ENCODE measurements at regions not wholly inside any gene's neighbourhood (a gene's known extent, or its start where the extent isn't known, plus 50 kb on each side); places are given as distances from the start of the nearest gene placed in this dataset.

DNA sequence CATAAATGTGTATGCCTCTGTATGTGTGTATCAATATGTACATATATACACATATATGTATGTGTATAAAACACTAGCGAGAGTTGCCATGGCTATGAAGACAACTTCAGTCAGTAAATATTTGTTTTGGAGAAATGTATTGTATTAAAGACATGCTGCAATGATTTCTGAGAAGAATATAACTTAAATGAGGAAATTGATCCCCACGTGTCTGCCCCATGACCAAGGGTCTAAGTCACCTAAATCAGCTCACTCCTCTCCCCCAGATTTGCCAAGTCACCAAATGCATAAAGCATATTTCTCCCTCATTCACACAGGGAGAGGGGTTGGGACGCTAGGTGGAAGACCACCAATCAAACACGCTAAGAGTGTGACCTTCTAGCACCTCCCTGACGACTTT is 58.3 kb upstream of the LYST start:
- DNase-seq (ENCODE audit: low read depth) = no peak

DNA sequence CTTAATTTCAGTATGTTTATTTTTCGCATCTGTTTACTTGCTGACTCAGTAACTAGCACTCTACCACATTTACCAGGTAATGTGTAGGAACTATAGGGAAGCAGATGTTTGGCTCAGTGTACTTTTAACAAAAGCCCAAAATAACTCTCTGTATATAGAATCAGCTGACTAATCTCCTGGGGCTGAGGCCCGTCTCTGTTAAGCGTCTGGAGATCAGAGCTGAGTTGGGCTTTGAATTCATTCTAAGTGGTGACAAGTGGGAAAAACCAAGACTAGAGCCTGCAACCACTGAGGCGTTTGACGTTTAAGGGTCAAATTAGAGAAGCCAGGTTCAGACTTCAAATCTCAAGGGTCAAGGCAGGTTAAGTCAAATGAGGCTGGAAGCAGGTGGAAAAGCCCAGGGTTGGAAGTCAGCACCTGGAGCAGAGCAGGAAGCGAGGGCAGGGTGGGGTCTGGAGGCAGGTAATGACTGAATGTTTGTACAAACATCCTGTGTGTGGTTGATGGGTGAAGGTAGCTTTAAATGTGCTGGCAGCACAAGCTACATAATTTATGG is 56.8 kb upstream of the LYST start:
- DNase-seq (ENCODE audit: low read depth) = peak; percentile 61

DNA sequence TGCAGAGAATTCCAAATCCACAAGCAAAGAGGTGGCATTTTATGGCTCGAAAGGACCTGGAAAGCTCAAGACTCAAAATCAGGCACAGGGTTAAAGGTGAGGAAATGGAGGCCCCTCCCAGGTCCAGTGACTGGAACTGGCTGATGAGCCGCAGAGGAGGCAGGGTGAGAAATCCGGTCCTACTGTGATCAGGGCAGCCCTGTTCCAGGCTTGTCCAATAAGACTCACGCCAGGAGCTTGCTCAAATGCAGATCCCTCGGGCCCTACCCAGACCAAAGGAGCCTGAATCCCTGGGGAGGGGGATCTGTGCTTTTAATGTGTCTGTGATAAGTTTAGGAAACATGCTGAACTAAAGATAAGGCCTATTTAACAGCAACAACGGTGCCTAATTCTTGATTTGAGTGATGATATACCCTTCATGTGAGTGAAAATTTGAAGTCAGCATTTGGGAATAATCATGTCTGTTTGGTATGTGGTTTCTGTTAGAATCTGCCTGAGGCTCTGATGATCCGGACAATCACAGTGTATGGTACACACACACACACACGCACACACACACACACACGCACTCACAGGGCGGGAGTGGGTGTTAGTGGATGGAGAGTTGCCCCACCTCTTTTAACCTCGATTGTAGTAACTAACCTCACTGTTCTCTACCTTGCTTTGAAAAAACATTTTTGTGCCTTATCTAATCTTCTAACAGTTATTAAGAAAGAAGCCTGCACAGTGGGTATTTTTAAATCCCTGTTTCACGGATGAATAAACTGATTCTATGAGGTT is 54.1 kb upstream of the LYST start:
- DNase-seq (ENCODE audit: low read depth) = peak; percentile 93

DNA sequence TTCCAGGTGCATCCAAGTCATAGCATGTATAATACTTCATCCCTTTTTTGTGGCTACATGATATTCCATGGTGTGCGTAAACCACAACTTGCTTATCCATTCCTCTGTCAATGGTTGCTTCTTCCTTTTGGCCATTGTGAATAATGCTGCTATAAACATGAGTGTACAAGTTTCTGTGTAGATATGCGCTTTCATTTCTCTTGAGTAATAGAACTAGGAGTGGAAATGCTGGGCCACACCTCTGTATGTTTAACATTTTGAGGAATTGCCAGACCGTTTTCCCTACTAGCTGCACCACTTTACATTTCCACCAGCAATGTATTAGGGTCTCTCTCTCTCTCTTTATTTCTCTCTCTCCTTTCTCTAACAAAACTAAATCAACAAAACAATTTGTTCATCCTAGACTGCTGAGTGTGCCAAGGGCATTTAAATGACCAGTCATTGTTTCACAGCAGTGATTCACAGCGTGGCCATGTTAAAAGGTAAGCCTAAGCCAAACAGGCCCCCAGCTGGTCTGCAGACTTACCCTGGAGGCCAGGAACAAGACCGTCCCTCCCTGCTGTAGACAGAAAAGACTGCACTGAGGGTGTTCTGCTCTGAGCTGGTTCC is 53.2 kb upstream of the LYST start:
- DNase-seq (ENCODE audit: low read depth) = peak; percentile 95

DNA sequence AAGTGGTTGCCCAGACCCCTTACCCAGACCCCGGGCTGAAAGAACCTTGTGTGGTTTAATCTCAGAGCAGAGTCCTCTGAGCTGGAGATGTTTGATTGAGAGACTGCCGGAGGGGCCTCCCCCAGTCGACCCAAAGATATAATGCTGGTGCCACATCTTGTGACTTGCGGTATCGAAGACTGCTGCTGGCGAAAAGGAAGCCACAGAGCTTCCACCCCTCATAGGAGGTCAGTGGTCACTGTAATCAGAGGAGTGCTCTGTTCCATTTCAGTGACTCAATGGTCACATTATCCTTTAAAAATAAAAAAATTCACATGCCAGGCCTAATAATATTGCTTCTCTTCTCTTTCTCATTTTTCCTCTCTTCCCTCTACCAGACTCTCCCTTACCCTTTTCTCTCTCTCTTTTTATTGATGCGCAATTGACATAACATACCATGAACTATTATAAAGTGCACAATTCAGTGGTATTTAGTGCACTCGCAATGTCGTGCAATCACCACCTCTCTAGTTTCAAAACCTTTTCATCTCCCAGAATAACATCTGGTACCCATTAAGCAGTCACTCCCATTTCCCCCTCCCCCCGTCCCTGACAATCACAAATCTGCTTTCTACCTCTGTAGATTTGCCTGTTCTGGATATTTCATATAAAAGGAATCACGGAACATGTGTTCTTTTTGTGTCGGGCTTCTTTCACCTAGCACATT is 52.6 kb upstream of the LYST start:
- DNase-seq (ENCODE audit: low read depth) = peak; percentile 95

DNA sequence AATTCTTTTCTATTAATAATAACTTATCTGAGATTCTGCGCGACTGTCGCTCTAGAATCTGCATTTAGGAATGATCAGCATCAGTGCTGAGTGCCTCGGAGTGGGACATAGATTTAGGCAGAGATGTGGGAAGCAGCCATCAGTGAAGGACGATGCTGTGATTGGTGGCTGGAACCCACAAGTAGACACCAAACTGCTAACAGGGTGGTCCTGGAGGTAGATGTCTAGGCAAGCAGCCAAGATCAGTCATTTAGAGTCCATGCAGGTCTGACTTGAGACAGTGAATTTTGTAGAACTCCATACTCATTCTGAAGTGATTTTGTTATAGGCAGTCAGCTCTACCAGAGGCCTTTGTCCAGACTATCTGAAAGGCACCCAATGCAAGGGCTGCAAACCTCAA is 51.8 kb upstream of the LYST start:
- no peak for DNase-seq (ENCODE audit: low read depth)

DNA sequence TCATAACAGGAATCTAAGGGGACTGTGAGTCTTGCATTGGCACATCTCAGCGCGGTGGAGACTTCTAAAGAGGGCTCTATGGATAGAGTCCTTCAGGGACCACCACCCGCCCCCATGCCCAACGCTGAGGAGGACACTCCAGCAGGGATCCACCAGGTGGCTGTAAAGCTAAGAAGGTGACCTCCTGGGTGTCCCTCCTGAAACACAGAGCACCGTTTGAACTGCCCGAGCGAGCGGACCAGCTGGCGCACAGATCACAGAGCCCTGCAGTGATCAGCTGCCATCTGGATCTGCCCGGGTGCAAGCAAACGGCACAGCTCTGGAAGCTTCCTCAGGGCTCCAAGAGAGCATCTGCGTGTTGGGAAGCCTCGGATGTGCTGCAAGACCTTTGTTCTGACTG is 51.3 kb upstream of the LYST start:
- DNase-seq (ENCODE audit: low read depth) = peak; percentile 61

DNA sequence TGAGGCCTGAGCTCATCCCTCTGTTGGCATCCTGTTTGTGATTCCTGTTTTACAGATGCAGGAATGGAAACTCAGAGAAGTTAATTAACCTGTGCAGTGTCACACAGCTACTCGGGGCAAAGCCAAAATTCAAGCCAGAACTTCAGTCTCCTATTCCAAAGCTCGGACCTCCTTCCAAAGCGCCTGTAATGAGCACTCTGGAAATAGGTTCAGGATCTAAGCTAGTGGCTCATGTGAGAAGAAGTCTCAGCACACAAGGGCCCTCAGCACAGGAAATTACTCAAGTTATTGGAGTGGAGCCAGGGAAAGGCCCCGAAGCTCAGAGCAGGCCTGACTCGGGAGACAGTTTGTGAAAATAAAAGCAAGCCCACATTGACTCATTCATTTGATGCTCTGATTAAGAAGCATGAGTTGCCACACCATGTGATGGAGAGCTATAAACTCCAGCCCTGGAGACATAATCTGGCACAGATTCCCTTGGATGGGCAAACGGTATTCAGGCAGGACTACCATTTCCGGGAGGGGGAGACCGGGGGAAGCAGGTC is 50.6 kb upstream of the LYST start:
- DNase-seq (ENCODE audit: low read depth) = peak; percentile 100
